Lung (tissue), 11 donors: ENCODE measurements at regions not wholly inside any gene's neighbourhood (a gene's known extent, or its start where the extent isn't known, plus 50 kb on each side); places are given as distances from the start of the nearest gene placed in this dataset.

Experiments
- ATAC-seq: fragments of 200-7000 bp; cut with Tn5 transposase; one replicate; pipeline ENCODE4 v1.9.1; 2020; ENCODE audit warnings: moderate number of reproducible peaks; ENCODE audit not compliant: insufficient read depth, low FRiP score
- DNase-seq, 3 donors: peaks; one replicate each; pipeline ENCODE4 v3.0.0-alpha.2; 2013 to 2017
- H3K27ac ChIP-seq, 2 donors: one replicate each; pipeline ENCODE4 v1.5.1; 2013; ENCODE audit warnings: mild to moderate bottlenecking in 2 of 2, moderate library complexity in 2 of 2, control low read depth in 1 of 2, inconsistent platforms in 1 of 2, low read depth in 1 of 2, low read length in 1 of 2
- H3K27me3 ChIP-seq, 3 donors: one replicate each; pipeline ENCODE4 v1.5.1; 2013; ENCODE audit warnings: low read length in 2 of 3; ENCODE audit not compliant: control insufficient read depth in 3 of 3, insufficient read depth in 3 of 3
- H3K36me3 ChIP-seq, 4 donors: one replicate each; pipeline ENCODE4 v1.5.1; 2013; ENCODE audit warnings: low read length in 4 of 4, mild to moderate bottlenecking in 1 of 4, moderate library complexity in 1 of 4; ENCODE audit not compliant: control insufficient read depth in 4 of 4, insufficient read depth in 4 of 4
- H3K4me1 ChIP-seq, 5 donors: one replicate each; pipeline ENCODE4 v1.5.1; 2013; ENCODE audit warnings: low read length in 5 of 5, mild to moderate bottlenecking in 2 of 5, moderate library complexity in 1 of 5; ENCODE audit not compliant: control insufficient read depth in 5 of 5, insufficient read depth in 5 of 5
- H3K4me3 ChIP-seq: one replicate; pipeline ENCODE4 v1.5.1; 2013; ENCODE audit warnings: mild to moderate bottlenecking, control low read depth, moderate library complexity
- H3K9ac ChIP-seq, 2 donors: one replicate each; pipeline ENCODE4 v1.5.1; 2013; ENCODE audit warnings: low read length in 2 of 2, control low read depth in 1 of 2; ENCODE audit not compliant: insufficient read depth in 1 of 2
- H3K9me3 ChIP-seq, 4 donors: one replicate each; pipeline ENCODE4 v1.5.1; 2013; ENCODE audit warnings: low read length in 3 of 4, mild to moderate bottlenecking in 1 of 4, moderate library complexity in 1 of 4; ENCODE audit not compliant: control insufficient read depth in 4 of 4, insufficient read depth in 3 of 4
- CTCF ChIP-seq: IDR thresholded peaks from 2 replicates; pipeline ENCODE4 v1.5.1; 2012; ENCODE audit warnings: mild to moderate bottlenecking; ENCODE audit errors: control extremely low read depth, extremely low read depth
- WGBS, 2 donors: extraction: QIAGEN DNeasy Blood & Tissue Kit; methylation state at CpG; one replicate each; pipeline ENCODE4 v1.1.7; 2013; 5-methylcytosine and 5-hydroxymethylcytosine counted together
- donor health status: control.
- donor health status: control.
- donor health status: Bipolar disorder and iron deficiency.
- donor health status: healthy.
- donor health status: DM: yes; HTN: yes; CAD: no.

GRCh38 chr18:78611201-78611800, 368.3 kb upstream of the SALL3 start:
- ATAC-seq (no peak), DNase-seq (no peak)
- no peaks in the 10 kb centered on the region for H3K9me3 ChIP-seq
- H3K27ac ChIP-seq = no peak overlapping the region
- H3K4me1 ChIP-seq = no peaks in the 10 kb centered on the region
- no peaks in the 10 kb centered on the region for H3K27me3 ChIP-seq
- H3K36me3 ChIP-seq = no peaks in the 10 kb centered on the region
- TF ChIP-seq CTCF = no peak
- H3K9ac ChIP-seq = no peak overlapping the region
- WGBS, 2 donors = 88 to 92% methylated on average over 16 of the region's 16 CpGs
- H3K4me3 ChIP-seq = no peak overlapping the region

GRCh38 chr18:78611869-78612268, 367.7 kb upstream of the SALL3 start:
- Histone ChIP-seq H3K27ac (no peak overlapping the region), H3K36me3 (no peaks in the 10 kb centered on the region), H3K9me3 (peaks cover 0 to 6% (median 0%) of the 10 kb centered on the region in 4 donors), H3K4me3 (no peak overlapping the region), H3K4me1 (no peaks in the 10 kb centered on the region), H3K27me3 (no peaks in the 10 kb centered on the region), H3K9ac (no peak overlapping the region)
- no peak for TF ChIP-seq CTCF
- no peak for ATAC-seq
- no peak for DNase-seq
- WGBS, 2 donors = 89 to 94% methylated on average over 14 of the region's 14 CpGs

DNA sequence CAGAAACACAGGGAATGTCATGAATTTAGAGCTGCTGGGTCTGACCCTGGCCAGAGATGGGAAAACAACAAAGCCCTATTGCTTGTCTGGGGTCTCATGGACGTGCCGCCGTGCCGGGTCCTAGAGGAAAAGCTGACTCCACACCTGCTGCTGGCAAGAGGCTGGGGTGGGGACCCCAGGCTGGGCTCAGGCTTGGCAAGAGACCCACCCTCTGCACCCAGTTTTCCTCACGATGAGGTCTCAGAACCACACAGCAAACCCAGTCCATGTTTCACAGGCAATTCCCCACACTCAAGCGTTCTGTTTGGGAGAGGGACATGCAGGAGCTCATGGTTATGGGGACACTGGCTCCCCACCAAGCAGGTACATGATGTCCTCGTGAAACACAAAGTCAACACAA, 367.3 kb upstream of the SALL3 start:
- DNase-seq (no peak), ATAC-seq (no peak)
- no peaks in the 10 kb centered on the region for H3K4me1 ChIP-seq
- no peak for TF ChIP-seq CTCF
- H3K4me3 ChIP-seq = no peak overlapping the region
- H3K27me3 ChIP-seq = no peaks in the 10 kb centered on the region
- WGBS, 2 donors = 84 to 97% methylated on average over 7 of the region's 7 CpGs
- no peak overlapping the region for H3K9ac ChIP-seq
- no peaks in the 10 kb centered on the region for H3K36me3 ChIP-seq
- no peak overlapping the region for H3K27ac ChIP-seq
- peaks cover 0 to 8% (median 0%) of the 10 kb centered on the region in 4 donors for H3K9me3 ChIP-seq

GRCh38 chr18:78612801-78613200, 366.8 kb upstream of the SALL3 start:
- Histone ChIP-seq H3K9ac (no peak overlapping the region), H3K27ac (no peak overlapping the region), H3K4me1 (no peaks in the 10 kb centered on the region), H3K4me3 (no peak overlapping the region), H3K9me3 (peaks cover 0 to 8% (median 0%) of the 10 kb centered on the region in 4 donors), H3K36me3 (no peaks in the 10 kb centered on the region), H3K27me3 (no peaks in the 10 kb centered on the region)
- 83 to 88% methylated on average over 13 of the region's 13 CpGs for WGBS, 2 donors
- DNase-seq = no peak
- ATAC-seq = no peak
- no peak for TF ChIP-seq CTCF
